Sigmoid colon (tissue), 3 donors: ENCODE measurements at regions not wholly inside any gene's neighbourhood (a gene's known extent, or its start where the extent isn't known, plus 50 kb on each side); places are given as distances from the start of the nearest gene placed in this dataset.

Experiments used
- CTCF ChIP-seq, 4 experiments: fragments of 450-650 bp in 3 of 4; fragments of 200-600 bp in 1 of 4; IDR thresholded peaks; one replicate each; pipeline ENCODE4 v1.5.1; 2016 to 2019; ENCODE audit warnings: antibody characterized with exemption in 4 of 4, mild to moderate bottlenecking in 3 of 4, moderate library complexity in 2 of 4
- POLR2A ChIP-seq, 2 donors: fragments of 450-650 bp; IDR thresholded peaks; one replicate each; pipeline ENCODE4 v1.6.1; 2016; ENCODE audit warnings: antibody characterized with exemption in 2 of 2, mild to moderate bottlenecking in 2 of 2, moderate library complexity in 2 of 2

DNA sequence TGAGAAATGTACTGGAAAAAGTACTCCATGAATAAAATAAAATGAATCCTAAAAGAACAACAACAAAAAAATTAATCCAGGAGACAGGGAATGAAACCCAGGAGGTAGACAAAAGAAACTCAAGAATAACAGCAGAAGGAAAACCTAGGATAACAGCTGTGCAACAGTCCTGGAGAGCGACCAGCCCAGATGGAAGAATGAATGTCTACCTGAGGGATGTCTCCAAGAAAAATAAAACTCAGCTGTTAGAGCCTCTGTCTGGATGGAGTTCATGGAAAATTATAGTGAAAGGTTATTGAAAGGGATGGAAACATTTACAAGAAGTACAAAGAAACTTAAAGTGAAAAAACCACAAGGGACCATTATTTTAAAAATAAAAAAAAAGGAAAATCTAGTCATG lies 135.8 kb upstream of the CA10 start:
- TF ChIP-seq POLR2A (IDR thresholded peaks at IDR 0.05) = no peak
- no peak for TF ChIP-seq CTCF (IDR thresholded peaks at IDR 0.05)
